ENCODE measurements at regions not wholly inside any gene's neighbourhood (a gene's known extent, or its start where the extent isn't known, plus 50 kb on each side); places are given as distances from the start of the nearest gene placed in this dataset.

DNA sequence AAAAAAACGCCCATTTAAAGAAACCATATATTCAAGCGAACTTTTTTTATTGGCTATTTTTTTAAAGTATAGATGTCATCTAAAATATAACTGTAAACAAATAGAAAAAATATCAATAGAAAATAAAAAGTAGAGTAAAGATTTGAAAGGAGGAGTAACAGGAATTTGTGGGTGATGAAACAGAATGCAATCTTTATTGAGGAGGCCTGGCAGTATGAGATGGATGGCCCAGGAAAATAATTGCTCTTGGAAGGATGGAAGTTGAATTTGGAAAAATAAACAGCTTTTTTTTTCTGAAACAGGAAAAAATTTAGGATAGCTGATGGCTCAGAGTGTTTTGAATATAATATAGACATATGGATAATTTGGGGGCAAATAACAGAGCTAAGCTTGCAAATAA lies 219.0 kb downstream of the CASP12 start (continued):
- no peak for TF ChIP-seq KDM5A (IDR thresholded peaks at IDR 0.05; ENCODE audit: low read length)

DNA sequence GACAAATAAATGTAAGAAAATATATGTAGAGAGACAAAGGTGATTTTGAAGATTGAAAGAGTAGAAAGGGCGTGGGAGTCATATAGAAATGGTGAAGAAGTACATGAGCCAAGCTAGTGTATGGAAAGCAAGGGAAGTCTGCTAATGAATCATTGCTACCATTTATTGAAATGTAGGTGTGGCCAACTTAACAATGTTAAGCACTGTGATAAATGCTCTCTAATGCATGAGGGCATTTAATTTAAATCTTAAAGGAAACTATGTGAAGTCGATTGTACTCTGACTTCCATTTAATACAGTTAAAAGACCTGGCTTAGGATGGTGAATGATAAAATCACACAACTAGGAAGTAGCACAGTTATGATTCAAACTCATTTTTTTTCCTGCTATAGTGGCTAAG lies 219.9 kb downstream of the CASP12 start:
- no peaks in the 10 kb centered on the region for H3K23me2 ChIP-seq (ENCODE audit: low read depth, low read length)
- no peaks in the 10 kb centered on the region for H3K4me1 ChIP-seq (replicated peaks in 1 of 4; ENCODE audit: control insufficient read depth in 3 of 4, insufficient read depth in 4 of 4, low read length in 3 of 4)
- H3K27me3 ChIP-seq (replicated peaks in 1 of 4; ENCODE audit: control insufficient read depth in 3 of 4, extremely low read depth in 1 of 4, insufficient read depth in 3 of 4, low read length in 3 of 4): no peaks in the 10 kb centered on the region
- ChIA-PET CTCF (ENCODE audit: partially characterized antibody) (interaction anchor here (1.1 kb wide), 1 partner anchor 16 kb away, joined by 3 read pairs; no protein-coding TSS in a partner anchor), POLR2A (ENCODE audit: partially characterized antibody) (no interaction called here)
- H3K36me3 ChIP-seq (ENCODE audit: control insufficient read depth in 2 of 4, insufficient read depth in 4 of 4, low read length in 3 of 4): no peaks in the 10 kb centered on the region
- no peak overlapping the region for H3K9ac ChIP-seq (replicated peaks in 1 of 4; ENCODE audit: extremely low read depth in 1 of 4, low read depth in 3 of 4, low read length in 3 of 4)
- H2AFZ ChIP-seq (ENCODE audit: low read length): no peak overlapping the region
- no peak overlapping the region for H3K4ac ChIP-seq (replicated peaks; ENCODE audit: insufficient read length, low read depth, low read length)
- no peak overlapping the region for H2BK20ac ChIP-seq (ENCODE audit: low read length)
- H3K14ac ChIP-seq (ENCODE audit: insufficient read length): no peak overlapping the region
- no peak overlapping the region for H3K56ac ChIP-seq (replicated peaks; ENCODE audit: insufficient read length, low read depth, low read length)
- H4K5ac ChIP-seq (ENCODE audit: insufficient read length, low read depth, low read length): no peak overlapping the region
- H4K20me1 ChIP-seq (replicated peaks in 1 of 2; ENCODE audit: control insufficient read depth in 1 of 2, insufficient read depth in 2 of 2, low read length in 2 of 2): no peaks in the 10 kb centered on the region
- no peak overlapping the region for H4K8ac ChIP-seq (ENCODE audit: extremely low read depth, insufficient read depth, low read length)
- no peak overlapping the region; the same call in 1 of the 2 replicates for H2BK5ac ChIP-seq (ENCODE audit: low read depth, low read length)
- H3K27ac ChIP-seq (ENCODE audit: low read depth, low read length): no peak overlapping the region
- 78 to 100% methylated on average over 1 to 2 of the region's 2 CpGs for WGBS, 2 experiments (ENCODE audit: extremely low coverage in 1 of 2, insufficient coverage in 1 of 2, insufficient read length in 1 of 2, insufficient replicate concordance in 2 of 2, low coverage in 1 of 2, low lambda C conversion rate in 2 of 2, missing lambda C conversion rate in 1 of 2)
- TF ChIP-seq HDAC2 (IDR thresholded peaks at IDR 0.05; ENCODE audit: borderline replicate concordance in 1 of 2, low read depth in 2 of 2, low read length in 2 of 2) (no peak), GTF2F1 (IDR thresholded peaks at IDR 0.05; ENCODE audit: borderline replicate concordance, low read depth, low read length) (no peak), SRF (IDR thresholded peaks at IDR 0.05; ENCODE audit: low read depth, low read length) (no peak), CBX5 (IDR thresholded peaks at IDR 0.05; ENCODE audit: low read depth, low read length) (no peak)
- H3K4me3 ChIP-seq (ENCODE audit: extremely low read depth in 1 of 4, insufficient read depth in 2 of 4, low read depth in 3 of 4, low read length in 4 of 4): no peak overlapping the region
- H3K79me1 ChIP-seq (ENCODE audit: low read depth, low read length): no peaks in the 10 kb centered on the region
- H2AK5ac ChIP-seq (ENCODE audit: low read depth, low read length): no peak overlapping the region
- no peaks in the 10 kb centered on the region for H3K9me3 ChIP-seq (ENCODE audit: insufficient read depth in 2 of 2, low read depth in 1 of 2, low read length in 1 of 2)
- H2BK12ac ChIP-seq (ENCODE audit: low read depth, low read length): no peak overlapping the region
- H3K18ac ChIP-seq (ENCODE audit: extremely low read depth, low read length): no peak overlapping the region
- FAIRE-seq (no peak), DNase-seq (ENCODE audit: low read depth in 1 of 2, low spot score in 2 of 2) (no peak)
- no peak overlapping the region for H2BK15ac ChIP-seq (ENCODE audit: low read length)
- H3K4me2 ChIP-seq (ENCODE audit: insufficient read depth in 1 of 2, low read depth in 2 of 2, low read length in 2 of 2): no peak overlapping the region
- no peak overlapping the region for H2BK120ac ChIP-seq (replicated peaks; ENCODE audit: low read depth, low read length)
- no peaks in the 10 kb centered on the region for H3K79me2 ChIP-seq (ENCODE audit: control insufficient read depth in 1 of 2, insufficient read depth in 2 of 2, low read length in 2 of 2)
- H4K91ac ChIP-seq (replicated peaks; ENCODE audit: insufficient read length, low read length): no peak overlapping the region
- H3K23ac ChIP-seq (ENCODE audit: insufficient read length): no peak overlapping the region

Measured in H1 (cell line).